GM19043 (cell line): ENCODE measurements at regions not wholly inside any gene's neighbourhood (a gene's known extent, or its start where the extent isn't known, plus 50 kb on each side); places are given as distances from the start of the nearest gene placed in this dataset.
"Not testable (repeated sequence)": the region's sequence is repeated elsewhere in the genome, so short reads cannot be mapped to it uniquely, and the experiment has no call there.

Source experiments
- ATAC-seq: cut with Tn5 transposase; IDR thresholded peaks from one replicate; pipeline ENCODE4 v1.9.1; 2021; ENCODE audit warnings: low read depth; ENCODE audit not compliant: unreplicated experiment

DNA sequence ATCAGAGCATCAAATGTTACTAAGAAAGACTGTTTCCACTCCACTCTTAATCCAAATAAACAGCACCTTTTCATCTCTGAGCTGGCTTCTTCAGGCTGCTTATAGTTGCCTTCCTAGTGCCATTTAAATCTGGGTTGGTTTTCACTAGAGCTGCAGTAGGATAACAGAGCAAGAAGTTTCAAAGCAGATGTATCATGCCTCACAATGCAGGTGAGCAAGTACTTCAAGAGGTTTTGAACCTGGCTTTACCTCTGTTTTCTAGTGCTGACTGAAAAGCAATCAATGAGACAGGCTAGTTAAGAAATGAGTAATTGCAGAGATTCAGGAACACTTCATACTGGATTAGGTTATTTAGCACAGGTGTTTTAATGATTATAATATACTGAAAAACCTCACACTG lies 147.7 kb upstream of the SATB1 start:
- ATAC-seq, result no peak

GRCh38 chr3:18567293-18567692 lies 142.2 kb upstream of the SATB1 start:
- ATAC-seq, result no peak

GRCh38 chr3:18562364-18563154 lies 137.4 kb upstream of the SATB1 start:
- no peak for ATAC-seq

- ATAC-seq, result peak; percentile 52
Observed at GRCh38 chr3:18559331-18559842, 134.2 kb upstream of the SATB1 start.

DNA sequence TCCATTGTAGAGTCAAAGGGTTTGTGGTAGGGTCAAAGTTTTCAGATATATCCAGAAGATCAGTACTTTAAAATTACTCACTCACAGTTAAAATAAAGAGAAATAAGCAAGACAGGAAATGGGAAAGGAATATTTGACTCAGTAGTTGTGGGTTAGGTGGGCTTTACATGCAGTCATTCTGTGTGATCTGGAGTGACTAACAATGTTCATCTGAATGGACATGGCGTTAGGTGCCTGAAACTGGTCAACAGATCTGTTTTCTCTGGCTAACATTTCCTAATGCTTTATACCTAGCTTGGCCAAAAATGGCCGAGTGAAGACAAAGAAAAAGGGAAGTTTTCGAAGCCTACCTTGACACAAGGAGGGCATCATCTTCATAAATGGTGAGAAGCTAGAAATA lies 133.4 kb upstream of the SATB1 start:
- ATAC-seq, result no peak

- no peak for ATAC-seq
Observed at GRCh38 chr3:18557216-18557615, 132.1 kb upstream of the SATB1 start.

- peak; percentile 62 for ATAC-seq
Observed at GRCh38 chr3:18556503-18557135, 131.5 kb upstream of the SATB1 start.

DNA sequence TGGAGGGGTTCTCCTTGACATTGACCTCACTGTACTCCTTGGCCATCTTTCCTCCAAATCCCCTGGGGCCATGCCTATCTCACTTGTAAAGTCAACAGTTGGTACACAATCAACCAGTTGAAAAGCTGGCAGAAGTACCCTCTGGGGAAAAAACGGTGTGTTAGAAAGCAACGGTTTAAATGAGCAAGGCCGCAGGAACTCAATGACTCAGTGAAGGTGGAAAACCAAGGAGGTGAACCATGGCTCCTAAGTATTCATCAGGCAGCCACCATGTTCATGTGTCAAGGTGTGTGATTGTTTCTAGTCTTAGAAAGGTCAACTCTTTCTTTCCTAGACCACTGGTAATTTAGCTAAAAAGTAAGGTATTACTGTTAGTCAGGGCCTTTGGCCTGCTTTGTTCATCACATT lies 130.9 kb upstream of the SATB1 start:
- no peak for ATAC-seq

DNA sequence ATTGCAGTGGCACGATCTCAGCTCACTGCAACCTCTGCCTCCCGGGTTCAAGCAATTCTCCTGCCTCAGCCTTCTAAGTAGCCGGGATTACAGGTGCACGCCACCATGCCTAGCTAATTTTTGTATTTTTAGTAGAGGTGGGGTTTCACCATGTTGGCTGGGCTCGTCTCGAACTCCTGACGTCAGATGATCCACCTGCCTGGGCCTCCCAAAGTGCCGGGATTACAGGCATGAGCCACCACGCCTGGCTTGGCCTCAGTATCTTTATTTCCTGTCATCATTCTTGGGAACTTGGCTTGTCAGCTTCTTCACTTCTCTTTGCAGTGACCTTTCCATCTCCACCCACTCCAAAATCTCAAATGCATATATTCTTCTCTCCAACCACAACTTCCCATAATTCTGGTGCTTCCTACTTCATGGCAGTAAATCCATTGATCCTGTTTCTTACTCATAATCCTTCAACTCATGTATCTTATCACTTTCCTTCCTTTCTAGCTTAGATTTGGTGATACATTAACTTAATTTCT lies 127.5 kb upstream of the SATB1 start:
- not testable (repeated sequence) for ATAC-seq

- no peak for ATAC-seq
Observed at GRCh38 chr3:18546632-18547031, 121.5 kb upstream of the SATB1 start.

- ATAC-seq, result no peak
Observed at GRCh38 chr3:18544146-18544545, 119.0 kb upstream of the SATB1 start.

GRCh38 chr3:18538463-18539230 lies 113.5 kb upstream of the SATB1 start:
- no peak for ATAC-seq

DNA sequence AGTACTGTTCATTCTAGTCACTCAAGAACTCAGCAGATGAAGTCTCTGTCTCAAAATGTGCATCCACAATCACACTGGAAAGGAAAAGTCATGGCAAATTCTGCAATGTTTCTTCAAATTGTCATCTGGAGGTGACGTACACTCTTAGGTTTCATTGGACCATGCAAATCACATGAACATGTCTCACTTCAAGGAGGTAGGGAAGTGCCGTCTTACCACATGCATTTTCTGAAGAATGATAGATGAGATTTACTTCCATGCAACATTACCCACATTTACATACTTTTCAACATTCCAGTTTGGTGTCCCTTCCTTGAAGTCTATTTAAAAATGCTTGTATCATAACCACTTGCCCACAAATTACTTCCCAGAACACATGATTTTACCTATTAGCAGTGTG lies 107.9 kb upstream of the SATB1 start:
- ATAC-seq, result no peak

- peak; percentile 89 for ATAC-seq
Observed at GRCh38 chr3:18531662-18532061, 106.5 kb upstream of the SATB1 start.

DNA sequence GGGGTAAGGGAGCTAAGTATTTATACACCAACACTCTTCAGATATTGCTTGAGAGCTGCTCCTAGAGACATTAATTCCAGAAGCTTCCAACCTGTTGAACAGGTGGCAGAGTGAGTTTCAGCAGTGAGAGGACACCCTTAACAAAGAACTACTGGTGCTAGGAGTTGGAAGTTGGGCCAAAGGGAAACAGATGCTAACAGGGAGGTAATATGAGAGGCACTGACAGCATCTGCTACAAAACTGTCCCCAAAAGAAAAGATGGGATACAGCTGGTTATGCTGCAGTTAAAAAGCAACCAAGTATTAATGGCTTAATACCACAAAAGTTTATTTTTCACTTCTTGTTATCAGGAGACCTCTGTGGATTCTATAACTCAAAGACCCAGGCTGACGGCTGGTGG lies 104.5 kb upstream of the SATB1 start:
- no peak for ATAC-seq

DNA sequence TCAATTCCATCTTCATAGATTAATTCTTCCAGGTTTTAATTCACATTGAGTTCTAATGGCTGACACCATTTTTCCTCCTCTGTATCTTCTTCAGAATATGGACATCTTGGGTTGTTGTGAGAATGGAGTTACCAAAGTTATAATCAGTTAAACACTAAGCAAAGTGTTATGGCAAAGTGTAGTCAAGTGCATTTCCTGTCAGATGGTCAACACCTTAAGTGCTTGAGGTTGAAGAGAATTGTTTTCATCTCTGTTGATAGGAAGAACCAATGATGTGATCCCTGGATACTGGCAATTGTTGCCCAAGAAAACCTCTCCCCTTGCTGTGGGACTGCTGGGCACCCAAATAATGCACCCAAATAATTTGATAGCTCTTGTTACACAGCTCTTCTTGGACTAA lies 102.6 kb upstream of the SATB1 start:
- no peak for ATAC-seq

DNA sequence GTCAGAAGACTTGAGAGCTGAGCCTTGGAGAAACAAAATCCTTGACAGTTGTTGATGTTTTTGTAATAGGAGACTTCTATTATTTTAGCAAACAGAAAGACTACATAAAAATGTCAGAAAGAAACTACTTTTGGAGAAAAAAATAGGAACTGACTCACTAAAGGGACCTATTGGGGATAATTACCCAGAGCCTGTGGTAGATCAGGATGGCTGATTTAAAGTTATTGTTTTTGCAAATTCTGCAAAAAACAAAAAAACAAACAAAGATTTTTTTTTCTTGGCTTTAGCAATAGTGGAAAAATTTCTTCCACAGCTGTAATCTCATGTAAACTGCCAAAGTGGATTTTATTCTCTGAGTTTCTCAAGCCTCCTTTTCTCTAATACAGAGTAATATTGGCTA lies 101.5 kb upstream of the SATB1 start:
- ATAC-seq, result no peak

DNA sequence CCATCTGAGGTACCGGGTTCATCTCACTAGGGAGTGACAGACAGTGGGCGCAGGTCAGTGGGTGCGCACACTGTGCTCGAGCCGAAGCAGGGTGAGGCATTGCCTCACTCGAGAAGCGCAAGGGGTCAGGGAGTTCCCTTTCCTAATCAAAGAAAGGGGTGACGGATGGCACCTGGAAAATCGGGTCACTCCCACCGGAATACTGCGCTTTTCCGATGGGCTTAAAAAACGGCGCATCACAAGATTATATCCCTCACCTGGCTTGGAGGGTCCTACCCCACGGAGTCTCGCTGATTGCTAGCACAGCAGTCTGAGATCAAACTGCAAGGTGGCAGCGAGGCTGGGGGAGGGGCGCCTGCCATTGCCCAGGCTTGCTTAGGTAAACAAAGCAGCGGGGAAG lies 91.0 kb upstream of the SATB1 start:
- not testable (repeated sequence) for ATAC-seq

- no peak for ATAC-seq
Observed at GRCh38 chr3:18513091-18513490, 88.0 kb upstream of the SATB1 start.

DNA sequence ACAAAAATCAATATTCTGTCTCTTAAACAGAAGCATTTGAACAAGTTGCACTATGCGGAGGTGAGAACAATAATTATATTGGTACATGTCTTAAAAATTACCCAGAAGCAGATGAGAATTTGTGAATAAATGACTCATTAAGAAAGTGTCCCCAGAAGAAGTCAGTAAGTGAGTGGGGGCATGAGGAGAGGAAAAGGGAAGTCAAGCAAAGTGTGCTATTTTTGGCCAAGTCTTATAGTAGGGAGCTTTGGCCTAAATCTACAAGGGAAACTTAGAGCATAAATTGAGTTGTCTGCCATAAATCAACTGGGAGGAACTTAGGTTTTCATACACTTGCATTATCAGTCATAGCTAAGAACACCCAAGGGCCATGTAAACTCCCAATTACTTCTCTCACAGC lies 86.9 kb upstream of the SATB1 start:
- ATAC-seq, result no peak

- no peak for ATAC-seq
Observed at GRCh38 chr3:18510947-18511346, 85.8 kb upstream of the SATB1 start.
